ENCODE measurements at regions not wholly inside any gene's neighbourhood (a gene's known extent, or its start where the extent isn't known, plus 50 kb on each side); places are given as distances from the start of the nearest gene placed in this dataset.
A peak's percentile ranks its signal among the peaks of the same experiment; 100 is the strongest.
"Not testable (repeated sequence)": the region's sequence is repeated elsewhere in the genome, so short reads cannot be mapped to it uniquely, and the experiment has no call there.

DNA sequence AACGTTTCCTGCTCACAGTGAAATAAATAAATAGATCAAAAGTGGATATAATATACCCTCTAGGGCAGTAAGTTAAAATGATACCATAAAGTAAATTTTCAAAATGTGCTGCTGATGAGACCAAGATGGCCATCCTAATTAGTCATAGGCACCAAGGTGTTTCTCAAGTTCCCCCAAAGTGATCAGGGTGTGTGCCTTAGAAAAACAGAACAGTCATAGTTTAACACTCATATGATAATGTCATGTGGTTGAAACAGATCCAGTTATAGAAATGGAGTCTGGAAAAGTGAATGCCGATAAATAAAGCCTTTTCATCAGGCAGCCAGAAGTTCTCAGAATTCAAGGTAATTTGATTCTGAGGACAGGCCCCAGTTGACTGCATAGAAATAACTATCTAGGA, 161.5 kb upstream of the CDKN2B start:
- no peak for DNase-seq (ENCODE audit: low spot score)

DNA sequence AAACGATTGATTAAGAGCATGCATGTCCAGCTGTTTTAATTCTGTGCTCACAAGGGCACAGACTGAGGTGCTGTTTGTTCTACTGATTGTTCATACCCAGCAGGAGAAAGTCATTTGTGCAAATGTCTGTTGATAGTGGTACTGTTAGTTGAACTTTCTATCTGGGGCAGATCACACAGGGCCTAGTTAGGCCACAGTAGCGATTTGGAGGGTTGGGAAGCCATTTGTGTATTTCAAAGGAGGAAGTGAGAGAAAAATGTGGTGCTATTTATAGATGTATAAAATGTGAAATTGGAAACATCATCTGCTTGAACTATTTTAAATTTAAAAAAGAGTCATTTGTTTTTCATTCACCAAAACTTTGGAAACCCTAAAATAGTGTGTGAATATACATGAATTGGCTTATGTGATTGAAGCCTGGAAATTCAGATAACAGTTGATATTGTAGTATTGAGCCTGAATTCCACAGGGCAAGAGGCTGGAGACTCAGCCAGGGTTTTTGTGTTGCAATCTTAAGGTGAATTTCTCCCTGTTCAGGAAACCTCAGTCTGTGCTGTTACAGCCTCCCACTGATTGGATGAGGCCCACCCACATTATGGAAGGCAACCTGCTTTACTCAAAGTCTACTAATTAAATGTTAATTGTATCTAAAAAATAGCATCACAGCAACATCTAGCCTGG, 162.0 kb upstream of the CDKN2B start:
- no peak for DNase-seq (ENCODE audit: low spot score)

DNA sequence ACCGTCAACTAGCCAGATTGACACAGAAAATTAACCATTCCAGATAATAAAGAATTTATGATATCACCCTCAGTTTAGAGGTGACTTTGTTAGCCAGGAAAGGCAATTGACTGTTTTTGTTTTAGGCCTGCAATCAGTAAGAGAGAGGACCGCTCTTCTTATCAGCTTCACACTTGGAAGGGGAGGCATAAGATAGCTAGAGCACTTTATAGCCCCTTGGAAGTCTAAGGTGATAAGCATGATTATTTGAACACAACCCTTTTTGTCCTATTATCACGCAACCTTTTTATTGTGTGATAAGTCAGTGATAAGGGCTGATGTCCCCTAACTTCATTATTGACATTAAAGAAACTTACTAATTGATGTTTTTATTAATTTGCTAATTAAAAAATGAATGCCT, 162.6 kb upstream of the CDKN2B start:
- DNase-seq (ENCODE audit: low spot score): no peak

DNA sequence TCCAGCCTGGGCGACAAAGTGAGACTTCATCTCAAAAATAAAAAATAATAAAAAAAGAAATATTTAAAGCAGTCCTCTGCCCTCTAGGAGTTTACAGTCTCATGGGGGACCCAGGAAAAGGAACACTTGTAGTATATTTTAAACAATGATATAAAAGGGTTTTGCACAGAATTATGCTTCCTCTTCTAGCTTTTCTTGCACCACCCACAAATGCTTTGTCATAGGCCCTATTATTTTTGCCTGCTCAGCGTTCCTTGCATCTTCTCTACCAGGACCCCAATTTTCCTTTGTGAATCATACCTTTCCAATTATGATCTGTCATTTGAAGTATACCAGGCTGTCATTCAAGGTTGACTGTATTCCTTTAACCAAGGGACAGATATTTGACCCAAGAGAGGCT, 164.8 kb upstream of the CDKN2B start:
- DNase-seq (ENCODE audit: low spot score): no peak

DNA sequence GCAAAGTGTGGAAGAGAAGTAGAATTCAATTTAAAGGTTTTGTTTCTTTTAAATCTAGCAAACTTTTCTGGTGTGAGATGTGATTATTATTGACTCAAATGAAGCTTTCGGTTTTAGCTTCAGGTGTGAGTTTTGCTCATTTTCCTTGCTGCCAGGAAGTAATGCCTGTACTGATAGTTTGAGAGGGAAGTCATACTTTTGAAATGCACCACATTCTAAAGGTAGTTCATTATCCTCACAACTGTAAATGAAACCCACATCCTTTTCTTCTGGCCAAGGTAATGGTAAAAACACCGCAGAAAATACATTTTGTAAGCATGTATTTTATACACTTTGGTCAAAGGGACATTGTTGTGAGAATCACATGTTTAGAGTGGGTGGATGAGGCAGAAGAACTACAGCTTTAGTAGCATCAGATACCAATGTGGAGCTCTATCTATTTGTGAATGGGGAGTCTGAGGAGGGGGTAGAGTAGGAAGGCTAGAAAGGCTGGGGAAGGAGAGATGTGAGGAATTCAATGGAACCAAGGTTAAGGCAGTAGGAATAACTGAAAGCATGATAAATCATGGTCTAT, 167.0 kb upstream of the CDKN2B start:
- peak; percentile 17 for DNase-seq (ENCODE audit: low spot score)

DNA sequence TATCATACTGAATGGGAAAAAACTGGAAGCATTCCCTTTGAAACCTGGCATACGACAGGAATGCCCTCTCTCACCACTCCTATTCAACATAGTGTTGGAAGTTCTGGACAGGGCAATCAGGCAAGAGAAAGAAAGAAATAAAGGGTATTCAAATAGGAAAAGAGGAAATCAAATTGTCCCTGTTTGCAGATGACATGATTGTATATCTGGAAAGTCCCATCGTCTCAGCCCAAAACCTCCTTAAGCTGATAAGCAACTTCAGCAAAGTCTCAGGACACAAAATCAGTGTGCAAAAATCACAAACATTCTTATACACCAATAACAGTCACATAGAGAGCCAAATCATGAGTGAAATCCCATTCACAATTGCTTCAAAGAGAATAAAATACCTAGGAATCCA, 171.9 kb upstream of the CDKN2B start:
- not testable (repeated sequence) for DNase-seq (ENCODE audit: low spot score)

DNA sequence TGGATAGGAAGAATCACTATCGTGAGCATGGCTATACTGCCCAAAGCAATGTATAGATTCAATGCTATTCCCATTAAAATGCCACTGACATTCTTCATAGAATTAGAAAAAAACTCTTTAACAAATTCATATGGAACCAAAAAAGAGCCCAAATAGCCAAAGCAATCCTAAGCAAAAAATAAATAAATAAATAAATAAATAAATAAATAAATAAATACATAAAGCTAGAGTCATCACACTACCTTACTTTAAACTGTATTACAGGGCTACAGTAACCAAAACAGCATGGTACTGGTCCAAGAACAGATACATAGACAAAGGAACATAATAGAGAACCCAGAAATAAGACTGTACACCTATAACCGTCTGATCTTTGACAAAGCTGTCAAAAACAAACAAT, 180.4 kb upstream of the CDKN2B start:
- no peak for DNase-seq (ENCODE audit: low spot score)

DNA sequence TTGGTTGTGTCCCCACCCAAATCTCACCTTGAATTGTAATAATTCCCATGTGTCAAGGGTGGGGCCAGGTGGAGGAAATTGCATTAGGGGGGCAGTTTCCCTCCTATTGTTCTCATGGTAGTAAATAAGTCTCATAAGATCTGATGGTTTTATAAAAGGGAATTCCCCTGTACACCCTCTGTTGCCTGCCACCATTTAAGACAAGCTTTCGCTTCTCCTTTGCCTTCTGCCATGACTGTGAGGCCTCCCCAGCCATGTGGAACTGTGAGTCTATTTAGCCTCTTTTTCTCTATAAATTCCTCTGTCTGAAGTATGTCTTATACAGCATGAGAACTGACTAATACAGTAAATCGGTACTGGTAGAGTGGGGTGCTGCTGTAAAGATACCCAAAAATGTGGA, 187.9 kb upstream of the CDKN2B start:
- not testable (repeated sequence) for DNase-seq (ENCODE audit: low spot score)

DNA sequence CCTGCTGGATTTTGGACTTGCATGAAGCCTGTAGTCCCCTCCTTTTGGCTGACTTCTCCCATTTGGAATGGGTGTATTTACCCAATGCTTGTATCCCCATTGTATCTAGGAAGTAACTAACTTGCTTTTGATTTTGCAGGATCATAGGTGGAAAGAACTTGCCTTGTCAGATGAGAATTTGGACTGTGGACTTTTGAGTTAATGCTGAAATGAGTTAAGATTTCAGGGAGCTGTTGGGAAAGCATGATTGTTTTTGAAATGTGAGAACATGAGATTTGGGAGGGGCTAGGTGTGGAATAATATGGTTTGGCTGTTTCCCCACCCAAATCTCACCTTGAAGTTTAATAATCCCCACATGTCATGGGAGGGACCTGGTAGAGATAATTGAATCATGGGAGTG, 189.6 kb upstream of the CDKN2B start:
- DNase-seq (ENCODE audit: low spot score): no peak

DNA sequence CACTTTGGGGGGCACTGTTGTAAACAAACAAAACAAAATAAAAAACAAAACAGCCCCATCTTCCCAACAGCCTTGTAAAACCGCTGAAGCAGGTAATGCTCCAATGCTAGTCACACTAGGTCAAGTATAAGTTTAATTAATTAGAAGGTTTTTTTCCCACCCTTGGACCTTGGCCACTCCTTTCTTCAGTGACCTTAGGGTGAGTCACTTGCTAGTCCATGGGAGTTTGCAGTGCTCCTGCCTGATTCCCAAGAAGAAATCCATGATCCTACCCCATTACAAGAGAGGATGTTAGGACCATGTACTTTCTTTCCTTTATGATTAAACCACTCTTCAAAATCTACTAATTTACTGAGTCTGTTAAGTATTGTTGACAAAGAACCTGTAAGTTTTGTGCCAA, 192.2 kb upstream of the CDKN2B start:
- no peak for DNase-seq (ENCODE audit: low spot score)

DNA sequence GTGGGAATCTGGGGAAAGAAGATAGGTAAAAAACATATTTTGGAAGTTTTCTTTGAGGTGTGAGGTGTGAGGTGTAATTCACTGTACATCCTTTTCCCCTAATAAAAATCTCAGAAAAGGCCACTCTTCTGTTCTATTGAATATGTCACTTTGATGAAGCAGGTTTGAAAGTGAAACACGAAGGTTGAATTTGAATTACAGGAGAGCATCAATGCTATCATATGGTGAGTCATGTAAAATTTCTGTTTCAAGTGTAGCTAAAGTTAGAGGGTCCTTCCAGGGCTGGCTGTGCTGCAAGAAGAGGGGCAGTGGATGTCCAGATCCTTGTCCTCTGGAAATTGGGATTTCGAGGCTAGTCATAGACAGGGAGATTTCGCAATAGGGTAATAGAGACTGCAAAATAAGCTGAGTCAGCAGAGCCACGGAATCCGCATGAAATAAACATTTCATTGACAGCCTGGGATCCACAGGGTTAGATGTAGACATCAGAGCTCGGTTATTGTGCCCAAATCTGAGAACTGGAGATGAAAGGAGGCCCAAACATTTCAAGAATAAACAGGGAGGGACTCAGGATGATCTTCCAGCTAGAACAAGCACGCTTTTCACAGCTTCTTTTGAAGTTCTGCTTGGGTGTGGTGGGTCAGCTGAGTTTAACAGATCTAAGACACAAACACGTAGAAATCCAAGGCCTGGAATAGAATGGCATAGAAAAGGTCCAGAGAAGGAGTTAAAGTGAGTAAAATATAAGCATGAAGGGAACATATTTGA, 194.4 kb upstream of the CDKN2B start:
- DNase-seq (ENCODE audit: low spot score): no peak

DNA sequence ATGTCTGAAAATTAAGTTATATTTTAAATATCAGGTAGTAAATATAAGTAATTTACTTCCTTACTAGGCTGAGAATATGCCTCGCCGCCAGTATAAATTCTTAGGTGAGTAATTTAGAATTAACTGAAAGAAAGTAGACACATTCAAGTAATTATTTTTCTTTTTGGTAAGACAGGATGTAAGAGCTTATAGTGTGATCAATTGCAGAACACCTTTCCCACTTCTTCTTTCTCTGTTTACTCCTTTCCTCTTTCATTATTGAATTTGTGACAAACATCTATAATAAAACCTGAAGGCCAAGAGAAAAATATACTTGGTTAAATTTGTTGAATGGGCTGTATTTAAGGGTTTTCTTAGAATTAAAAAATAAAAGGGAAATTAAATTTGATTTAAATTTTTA, 195.1 kb upstream of the CDKN2B start:
- no peak for DNase-seq (ENCODE audit: low spot score)

DNA sequence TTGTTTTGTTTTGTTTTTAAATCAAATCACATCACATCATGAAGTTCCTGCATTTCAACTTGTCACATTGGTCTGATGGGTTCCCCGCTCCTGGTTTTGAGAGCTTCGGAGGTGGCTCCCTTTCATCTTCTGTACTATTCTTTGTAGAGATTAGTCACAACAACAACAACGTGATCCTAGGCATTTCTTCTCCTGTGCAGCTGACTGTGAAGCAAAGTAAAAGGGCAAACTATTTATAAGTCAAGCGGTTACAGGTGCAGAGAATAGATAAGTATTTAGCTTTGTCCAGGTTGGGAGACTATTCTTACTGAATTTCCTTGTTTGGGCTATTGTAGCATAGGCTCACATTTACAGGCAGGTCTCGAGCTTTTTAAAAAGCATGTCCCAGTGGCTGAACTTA, 197.7 kb upstream of the CDKN2B start:
- no peak for DNase-seq (ENCODE audit: low spot score)

DNA sequence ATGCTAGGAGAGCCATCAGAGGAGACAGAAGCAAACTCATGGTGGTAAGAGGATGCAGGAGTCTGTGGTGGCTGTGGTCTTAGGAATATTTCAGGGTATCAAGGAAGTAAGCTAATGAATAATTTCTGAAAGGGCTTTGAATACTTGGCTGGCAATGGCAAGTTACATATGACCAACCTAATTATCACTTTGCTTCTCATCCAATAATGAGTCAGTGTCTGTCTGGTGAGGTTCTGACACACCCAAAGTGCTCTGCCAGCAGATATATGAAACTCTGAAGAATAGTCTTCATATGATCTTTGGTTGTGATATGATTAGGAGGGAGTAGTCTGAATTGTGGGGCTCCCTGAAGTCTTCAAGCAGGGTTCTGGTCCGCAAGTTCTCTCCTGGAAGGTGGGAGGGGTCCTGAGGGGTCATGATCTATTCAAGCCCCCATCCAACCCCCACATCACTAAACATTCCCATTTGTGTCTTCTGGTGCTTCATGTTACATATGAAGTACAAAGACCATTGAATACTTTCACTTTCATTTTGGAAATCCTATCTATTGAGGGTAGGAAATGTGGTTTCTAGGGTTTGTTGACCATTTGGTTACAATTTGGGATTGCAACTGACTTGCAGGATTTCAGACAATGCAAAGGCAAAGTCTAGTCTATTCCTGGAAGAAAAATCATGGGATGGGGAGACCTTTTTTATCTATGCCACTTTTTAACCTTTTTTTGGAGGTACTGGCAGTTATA, 199.9 kb upstream of the CDKN2B start:
- peak; percentile 33 for DNase-seq (ENCODE audit: low spot score)

DNA sequence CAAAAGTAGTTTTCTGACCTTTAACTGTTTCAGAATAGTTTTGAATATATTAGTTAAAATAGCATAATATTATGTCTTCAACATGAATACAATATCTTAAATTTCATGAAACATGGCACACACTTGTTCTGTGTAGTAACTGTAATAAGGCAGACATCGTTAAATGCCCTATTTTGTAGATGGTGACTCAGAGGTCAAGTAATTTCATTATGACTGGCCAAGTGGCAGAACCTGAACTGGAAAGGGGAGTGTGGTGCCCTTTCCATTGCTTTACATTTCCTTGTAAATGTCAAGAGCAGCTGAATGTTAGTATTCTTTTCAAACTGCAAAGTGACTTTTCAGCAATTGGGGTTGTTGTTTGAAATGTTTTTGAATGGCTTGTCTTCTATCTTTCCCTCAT, 201.2 kb upstream of the CDKN2B start:
- DNase-seq (ENCODE audit: low spot score): no peak

DNA sequence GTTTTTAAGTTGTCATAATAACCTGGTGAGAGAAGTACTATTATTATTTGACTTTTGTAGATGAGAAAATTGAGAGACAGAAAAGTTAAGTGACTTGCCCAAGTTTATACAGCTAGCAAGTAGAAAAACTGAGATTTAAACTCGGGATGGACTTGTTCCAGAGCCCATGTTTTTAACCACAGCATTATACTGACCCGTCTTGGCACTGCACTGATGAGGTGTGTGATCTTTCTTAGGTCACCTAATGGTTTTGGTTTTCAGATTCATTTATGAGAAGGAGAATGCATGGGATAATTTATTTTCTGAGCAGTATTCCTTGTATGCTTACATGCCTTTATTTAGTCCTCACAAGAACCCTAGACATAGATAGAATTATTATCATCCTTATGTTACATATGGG, 201.8 kb upstream of the CDKN2B start:
- DNase-seq (ENCODE audit: low spot score): no peak

DNA sequence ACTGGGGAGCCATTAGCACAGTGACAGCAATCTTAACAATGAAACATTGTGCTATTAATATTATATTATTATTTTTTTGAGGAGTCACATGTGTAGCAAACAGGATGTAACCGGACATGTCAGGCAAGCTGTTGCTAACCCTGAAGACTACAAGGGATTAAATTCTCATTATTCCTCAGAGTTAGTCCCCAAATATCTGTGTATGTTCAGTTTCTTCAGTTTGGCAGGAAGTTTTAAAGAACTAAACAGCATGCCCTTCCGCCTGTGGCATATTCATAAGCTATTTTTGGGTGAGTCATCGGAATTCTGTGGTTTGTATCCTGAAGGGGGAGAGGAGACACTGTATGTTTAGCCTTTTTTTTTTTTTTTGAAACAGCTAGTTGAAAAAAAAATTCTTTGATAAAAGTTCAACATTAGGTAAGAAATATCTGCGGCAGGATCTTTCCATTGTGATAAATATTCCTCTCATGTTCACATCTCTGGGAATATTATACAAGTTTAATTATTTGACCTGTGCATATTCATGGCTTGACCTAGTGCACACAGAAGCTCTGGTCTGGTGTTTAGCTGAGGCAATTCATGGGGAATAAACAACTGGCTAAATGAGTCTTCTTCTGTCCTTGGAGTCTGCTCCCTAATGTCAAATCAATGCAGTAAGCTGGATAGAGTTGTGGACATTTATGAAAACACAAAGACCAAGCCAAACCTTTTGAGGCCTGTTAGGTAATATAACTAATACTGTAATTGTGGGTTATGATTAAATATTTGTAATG, 202.7 kb upstream of the CDKN2B start:
- no peak for DNase-seq (ENCODE audit: low spot score)

DNA sequence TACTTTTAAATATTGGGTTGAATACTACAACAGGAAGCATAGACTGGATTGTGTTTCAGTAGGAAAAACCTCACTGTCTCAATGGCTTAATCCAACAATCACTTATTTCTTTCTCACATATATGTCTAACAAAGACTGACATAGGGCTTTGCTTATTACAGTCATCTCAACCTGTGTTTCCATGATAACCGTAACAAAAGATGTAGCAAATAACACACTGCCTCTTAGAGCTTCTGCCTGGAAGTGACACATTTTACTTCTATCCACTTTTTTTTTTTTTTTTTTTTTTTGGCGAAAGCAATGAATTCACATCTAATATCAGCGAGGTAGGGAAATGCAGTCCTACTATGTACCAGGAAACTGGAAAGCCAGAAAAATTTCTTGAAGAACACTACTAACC, 204.9 kb upstream of the CDKN2B start:
- DNase-seq (ENCODE audit: low spot score): no peak

DNA sequence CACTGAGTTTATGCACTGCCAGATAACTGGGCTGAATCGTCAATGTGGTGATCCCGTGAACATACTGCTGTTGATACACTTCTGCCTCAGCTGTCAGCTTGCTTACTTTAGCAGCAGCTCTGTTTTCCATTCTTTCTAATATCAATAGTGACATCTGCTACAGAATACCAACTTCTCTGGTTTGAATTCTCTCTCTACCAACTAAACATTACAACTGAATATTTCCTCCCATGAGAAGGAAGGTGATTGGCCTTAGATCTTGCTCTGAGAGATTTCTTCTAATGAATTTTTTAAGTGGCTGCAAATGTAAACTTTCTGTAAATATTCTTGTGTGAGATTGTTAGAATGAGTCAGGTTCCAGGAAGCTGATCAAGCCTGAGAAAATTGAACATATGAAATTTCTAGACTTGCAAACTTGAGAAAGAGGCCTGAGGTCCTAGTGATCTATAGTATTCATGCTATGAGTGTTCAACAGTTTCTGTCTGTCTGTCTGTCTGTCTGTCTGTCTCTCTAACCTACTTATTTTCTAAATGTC, 205.5 kb upstream of the CDKN2B start:
- no peak for DNase-seq (ENCODE audit: low spot score)

DNA sequence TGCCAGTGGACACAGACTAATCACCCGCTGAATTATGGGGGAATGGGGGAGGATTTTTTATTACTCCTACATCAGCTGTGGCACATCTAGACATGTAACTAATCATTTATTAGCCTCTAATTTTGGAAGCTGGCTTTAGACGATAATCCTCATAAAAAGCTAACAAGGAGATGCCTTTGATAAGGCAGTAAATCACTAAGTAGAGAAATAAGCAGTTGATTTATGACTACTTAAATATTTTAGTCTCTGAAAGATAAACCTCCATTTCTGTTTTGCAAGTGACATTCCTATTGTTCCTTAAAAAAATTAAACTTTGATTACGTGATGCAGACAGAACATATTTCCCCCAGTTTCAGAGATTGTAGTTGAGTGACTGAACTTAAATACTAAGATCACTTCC, 206.4 kb upstream of the CDKN2B start:
- DNase-seq (ENCODE audit: low spot score): no peak

DNA sequence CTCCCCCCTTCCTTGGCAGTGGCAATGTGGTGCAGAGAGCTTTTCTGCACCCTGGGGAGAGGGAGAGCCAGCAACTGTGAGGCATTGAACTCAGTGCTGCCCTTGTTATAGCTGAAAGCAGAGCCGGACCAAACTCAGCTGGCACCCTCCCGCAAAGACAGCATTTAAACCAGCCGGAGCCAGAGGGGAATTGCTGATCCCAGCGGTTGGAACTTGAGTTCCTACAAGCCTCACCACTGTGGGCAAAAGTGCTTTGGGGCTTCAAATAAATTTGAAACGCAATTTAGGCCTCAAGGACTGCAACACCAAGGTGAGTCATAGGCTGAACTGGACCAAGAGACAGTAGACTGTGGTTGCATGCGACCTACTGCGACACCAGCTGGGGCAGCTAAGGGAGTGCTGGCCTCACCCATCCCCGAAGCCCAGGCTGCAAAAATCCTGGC, 207.6 kb upstream of the CDKN2B start:
- DNase-seq (ENCODE audit: low spot score): no peak

DNA sequence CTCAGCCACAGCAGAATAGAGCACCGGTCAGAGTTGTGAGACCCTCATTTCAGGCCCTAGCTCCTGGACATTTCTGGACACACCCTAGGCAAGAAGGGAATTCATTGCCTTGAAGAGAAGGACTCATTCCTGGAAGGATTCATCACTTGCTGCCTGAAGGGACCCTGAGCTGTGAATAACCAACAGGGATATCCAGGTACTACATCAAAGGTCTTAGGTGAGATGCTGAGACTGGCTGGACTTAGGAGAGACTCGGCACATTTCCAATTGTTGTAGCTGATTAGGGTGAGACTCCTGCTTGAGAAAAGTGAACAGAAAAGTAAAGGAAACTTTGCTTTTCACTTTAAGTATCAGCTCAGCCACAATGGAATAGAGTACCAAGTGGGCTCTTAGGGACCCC, 208.1 kb upstream of the CDKN2B start:
- no peak for DNase-seq (ENCODE audit: low spot score)

All from CD4-positive, alpha-beta T cell treated with Interleukin-2 at 100 ng/mL for 4 hours (primary cell).